Suprapubic skin (tissue), 3 donors: ENCODE measurements at regions not wholly inside any gene's neighbourhood (a gene's known extent, or its start where the extent isn't known, plus 50 kb on each side); places are given as distances from the start of the nearest gene placed in this dataset.

Experiments used
- CTCF ChIP-seq, 2 donors: fragments of 200-600 bp in 1 of 2; fragments of 450-650 bp in 1 of 2; sonication (generic) in 1 of 2; IDR thresholded peaks; one replicate each; pipeline ENCODE4 v1.5.1; 2016 to 2019; ENCODE audit warnings: antibody characterized with exemption in 2 of 2, mild to moderate bottlenecking in 1 of 2, moderate library complexity in 1 of 2
- POLR2A ChIP-seq, 2 donors: fragments of 450-650 bp; IDR thresholded peaks; one replicate each; pipeline ENCODE4 v1.6.1; 2017; ENCODE audit warnings: antibody characterized with exemption in 2 of 2, mild to moderate bottlenecking in 2 of 2, moderate library complexity in 2 of 2

- TF ChIP-seq CTCF (IDR thresholded peaks at IDR 0.05) = no peak
- TF ChIP-seq POLR2A (IDR thresholded peaks at IDR 0.05) = no peak
These were observed 248.9 kb downstream of the TMEM182 start for GRCh38 chr2:103010751-103011150.
